ENCODE measurements at regions not wholly inside any gene's neighbourhood (a gene's known extent, or its start where the extent isn't known, plus 50 kb on each side); places are given as distances from the start of the nearest gene placed in this dataset.

- TF ChIP-seq CTCF (IDR thresholded peaks at IDR 0.05; ENCODE audit: poor library complexity, severe bottlenecking), result no peak
- Histone ChIP-seq H3K27me3 (ENCODE audit: insufficient read depth, poor library complexity, severe bottlenecking) (peaks cover 7% of the 10 kb centered on the region), H3K27ac (ENCODE audit: poor library complexity, severe bottlenecking) (no peak overlapping the region), H3K4me3 (ENCODE audit: severe bottlenecking) (no peak overlapping the region), H3K4me1 (ENCODE audit: insufficient read depth, poor library complexity, severe bottlenecking) (no peaks in the 10 kb centered on the region), H3K36me3 (ENCODE audit: low read depth) (no peaks in the 10 kb centered on the region), H3K9me3 (ENCODE audit: severe bottlenecking) (no peaks in the 10 kb centered on the region)
- ATAC-seq (ENCODE audit: low read depth) (no peak), DNase-seq (ENCODE audit: low spot score) (no peak)
Observed at GRCh38 chr22:49536571-49537131, 291.0 kb downstream of the BRD1 start.

GRCh38 chr22:49535527-49536125 lies 292.0 kb downstream of the BRD1 start:
- Histone ChIP-seq H3K4me1 (ENCODE audit: insufficient read depth, poor library complexity, severe bottlenecking) (no peaks in the 10 kb centered on the region), H3K27ac (ENCODE audit: poor library complexity, severe bottlenecking) (no peak overlapping the region), H3K27me3 (ENCODE audit: insufficient read depth, poor library complexity, severe bottlenecking) (peaks cover 7% of the 10 kb centered on the region), H3K36me3 (ENCODE audit: low read depth) (no peaks in the 10 kb centered on the region), H3K9me3 (ENCODE audit: severe bottlenecking) (no peaks in the 10 kb centered on the region), H3K4me3 (ENCODE audit: severe bottlenecking) (no peak overlapping the region)
- ATAC-seq (ENCODE audit: low read depth), result no peak
- no peak for DNase-seq (ENCODE audit: low spot score)
- TF ChIP-seq CTCF (IDR thresholded peaks at IDR 0.05; ENCODE audit: poor library complexity, severe bottlenecking), result no peak

- no peaks in the 10 kb centered on the region for H3K4me1 ChIP-seq (ENCODE audit: insufficient read depth, poor library complexity, severe bottlenecking)
- no peak overlapping the region for H3K4me3 ChIP-seq (ENCODE audit: severe bottlenecking)
- H3K27me3 ChIP-seq (ENCODE audit: insufficient read depth, poor library complexity, severe bottlenecking), result peaks cover 7% of the 10 kb centered on the region
- H3K9me3 ChIP-seq (ENCODE audit: severe bottlenecking), result no peaks in the 10 kb centered on the region
- H3K27ac ChIP-seq (ENCODE audit: poor library complexity, severe bottlenecking), result no peak overlapping the region
- ATAC-seq (ENCODE audit: low read depth) (no peak), DNase-seq (ENCODE audit: low spot score) (no peak)
- no peaks in the 10 kb centered on the region for H3K36me3 ChIP-seq (ENCODE audit: low read depth)
- no peak for TF ChIP-seq CTCF (IDR thresholded peaks at IDR 0.05; ENCODE audit: poor library complexity, severe bottlenecking)
Observed at GRCh38 chr22:49535126-49535525, 292.5 kb downstream of the BRD1 start.

GRCh38 chr22:49534386-49534785 lies 293.3 kb downstream of the BRD1 start:
- H3K9me3 ChIP-seq (ENCODE audit: severe bottlenecking), result no peaks in the 10 kb centered on the region
- peaks cover 7% of the 10 kb centered on the region for H3K27me3 ChIP-seq (ENCODE audit: insufficient read depth, poor library complexity, severe bottlenecking)
- ATAC-seq (ENCODE audit: low read depth) (no peak), DNase-seq (ENCODE audit: low spot score) (no peak)
- no peak overlapping the region for H3K27ac ChIP-seq (ENCODE audit: poor library complexity, severe bottlenecking)
- no peak for TF ChIP-seq CTCF (IDR thresholded peaks at IDR 0.05; ENCODE audit: poor library complexity, severe bottlenecking)
- H3K36me3 ChIP-seq (ENCODE audit: low read depth), result no peaks in the 10 kb centered on the region
- no peaks in the 10 kb centered on the region for H3K4me1 ChIP-seq (ENCODE audit: insufficient read depth, poor library complexity, severe bottlenecking)
- H3K4me3 ChIP-seq (ENCODE audit: severe bottlenecking), result no peak overlapping the region

GRCh38 chr22:49533886-49534285 lies 293.8 kb downstream of the BRD1 start:
- Histone ChIP-seq H3K9me3 (ENCODE audit: severe bottlenecking) (no peaks in the 10 kb centered on the region), H3K4me1 (ENCODE audit: insufficient read depth, poor library complexity, severe bottlenecking) (no peaks in the 10 kb centered on the region), H3K36me3 (ENCODE audit: low read depth) (no peaks in the 10 kb centered on the region), H3K4me3 (ENCODE audit: severe bottlenecking) (no peak overlapping the region), H3K27me3 (ENCODE audit: insufficient read depth, poor library complexity, severe bottlenecking) (peaks cover 7% of the 10 kb centered on the region), H3K27ac (ENCODE audit: poor library complexity, severe bottlenecking) (no peak overlapping the region)
- ATAC-seq (ENCODE audit: low read depth), result no peak
- DNase-seq (ENCODE audit: low spot score), result no peak
- no peak for TF ChIP-seq CTCF (IDR thresholded peaks at IDR 0.05; ENCODE audit: poor library complexity, severe bottlenecking)
